NCI-H2227 treated with DMSO at 0.1 percent for 48 hours (cell line): ENCODE measurements at regions not wholly inside any gene's neighbourhood (a gene's known extent, or its start where the extent isn't known, plus 50 kb on each side); places are given as distances from the start of the nearest gene placed in this dataset.
"Not testable (repeated sequence)": the region's sequence is repeated elsewhere in the genome, so short reads cannot be mapped to it uniquely, and the experiment has no call there.

Source experiments
- DNase-seq: peaks from one replicate; lab custom pipeline; 2025; lab: John Stamatoyannopoulos, UW

DNA sequence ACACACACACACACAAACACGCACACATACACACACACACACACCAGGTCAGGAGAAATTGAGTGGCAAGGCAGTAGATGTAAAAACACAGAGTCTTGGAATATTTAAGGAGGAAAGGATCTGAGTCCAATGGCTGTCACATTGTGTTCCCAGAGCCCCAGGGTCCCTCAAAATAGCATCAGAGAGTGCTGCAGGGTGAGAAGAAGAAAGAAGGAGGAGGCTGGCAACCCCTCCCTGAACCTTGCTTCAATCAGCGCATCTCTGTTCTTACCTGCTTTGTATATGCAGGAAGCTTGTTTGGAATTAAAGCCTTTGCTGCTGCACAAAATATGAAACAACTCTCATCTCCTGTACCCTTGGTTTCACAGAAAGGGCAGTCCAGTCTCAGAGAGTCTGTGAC is 406.5 kb downstream of the MIAT start:
- no peak for DNase-seq

DNA sequence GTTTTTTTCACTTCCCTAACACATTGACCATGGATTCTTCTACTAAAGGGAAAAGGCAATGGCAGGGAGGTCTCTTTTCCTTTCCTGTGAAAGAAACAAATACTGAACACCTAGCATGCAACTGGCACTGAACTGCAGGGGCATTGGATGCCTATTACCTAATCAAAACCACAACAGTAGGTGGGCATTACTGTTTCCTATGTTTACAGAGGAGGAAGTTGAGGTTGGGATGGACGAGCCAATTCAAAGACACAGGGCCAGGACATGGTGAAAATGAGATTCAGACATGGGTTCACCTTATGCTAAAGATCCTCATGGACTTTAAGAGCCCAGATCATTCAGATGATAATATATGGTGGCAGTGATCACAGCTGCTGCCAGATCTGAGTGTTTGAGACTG is 407.0 kb downstream of the MIAT start:
- no peak for DNase-seq

DNA sequence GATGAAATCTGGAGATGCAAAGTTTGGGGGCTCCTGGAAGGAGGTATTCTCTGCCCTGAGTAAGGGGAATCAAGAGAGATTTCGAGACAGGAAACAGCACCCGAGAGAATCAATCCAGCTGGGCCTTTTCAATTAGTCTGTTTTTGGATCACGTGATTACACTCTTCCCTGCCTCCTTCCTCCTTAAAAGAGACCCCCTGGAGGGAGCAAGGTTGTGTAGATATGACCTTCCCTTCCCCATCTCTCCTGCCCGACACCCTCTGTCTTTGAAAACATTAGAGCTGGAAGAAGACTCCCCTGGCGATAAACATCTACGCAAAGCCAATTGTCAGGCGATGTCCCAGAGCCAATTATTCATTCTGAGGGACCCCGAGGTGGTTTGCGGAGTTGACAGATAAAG is 407.9 kb downstream of the MIAT start:
- peak; percentile 53 for DNase-seq

DNA sequence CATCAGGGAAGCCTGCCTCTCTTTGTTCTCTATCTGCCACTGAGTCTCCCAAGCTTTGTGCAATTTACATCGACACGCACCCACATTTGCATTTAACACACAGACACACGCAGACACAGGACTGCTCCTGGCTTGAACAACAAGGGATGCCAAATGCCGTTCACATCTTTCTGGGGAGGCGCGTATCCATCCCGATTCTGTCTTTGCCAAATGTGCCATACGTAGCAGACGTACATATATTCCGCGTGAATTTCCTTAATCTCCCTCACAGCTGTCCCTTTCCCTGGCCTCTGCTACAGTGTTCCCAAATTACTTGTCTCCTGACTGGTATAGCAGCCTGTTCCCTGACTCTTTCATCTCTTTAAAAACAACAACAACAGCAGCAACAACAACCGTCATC is 409.5 kb downstream of the MIAT start:
- no peak for DNase-seq

DNA sequence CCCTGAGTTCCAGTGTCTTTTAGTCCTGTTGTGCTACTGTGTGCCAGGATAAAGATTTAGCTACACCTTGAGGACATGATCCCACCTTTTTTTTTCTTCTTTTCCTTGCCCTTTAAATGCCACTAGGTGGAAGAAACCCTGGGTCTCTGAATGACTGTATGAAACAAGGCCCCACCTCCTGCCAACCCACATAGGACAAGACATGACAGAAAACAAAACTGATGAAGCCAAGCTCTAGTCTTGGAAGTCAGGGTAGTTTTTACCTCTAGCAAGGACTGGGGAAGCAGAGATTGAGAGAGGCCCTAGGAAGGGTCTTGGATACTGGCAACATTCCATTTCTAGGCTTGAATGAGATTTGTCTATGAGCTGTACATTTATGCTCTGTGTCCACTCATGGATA is 410.7 kb downstream of the MIAT start:
- DNase-seq: no peak

DNA sequence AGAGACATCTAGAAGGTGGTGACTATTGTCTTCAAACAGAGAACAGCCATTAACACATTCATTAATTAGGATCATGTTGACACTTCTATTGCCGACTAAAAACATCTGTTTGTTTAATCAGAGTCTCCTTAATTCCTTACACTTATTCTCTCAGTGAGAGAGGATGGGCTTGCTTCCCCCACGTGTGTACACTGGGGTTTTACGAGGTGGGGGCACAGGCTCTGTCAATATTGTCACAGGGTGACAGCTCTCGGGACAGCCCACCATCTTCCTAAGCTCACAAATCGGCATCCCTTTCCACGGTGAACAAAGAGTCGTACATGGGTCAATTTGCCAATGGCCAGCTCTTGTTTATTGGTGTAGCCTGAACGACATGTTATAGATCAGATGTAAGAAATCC is 413.2 kb downstream of the MIAT start:
- DNase-seq: no peak

DNA sequence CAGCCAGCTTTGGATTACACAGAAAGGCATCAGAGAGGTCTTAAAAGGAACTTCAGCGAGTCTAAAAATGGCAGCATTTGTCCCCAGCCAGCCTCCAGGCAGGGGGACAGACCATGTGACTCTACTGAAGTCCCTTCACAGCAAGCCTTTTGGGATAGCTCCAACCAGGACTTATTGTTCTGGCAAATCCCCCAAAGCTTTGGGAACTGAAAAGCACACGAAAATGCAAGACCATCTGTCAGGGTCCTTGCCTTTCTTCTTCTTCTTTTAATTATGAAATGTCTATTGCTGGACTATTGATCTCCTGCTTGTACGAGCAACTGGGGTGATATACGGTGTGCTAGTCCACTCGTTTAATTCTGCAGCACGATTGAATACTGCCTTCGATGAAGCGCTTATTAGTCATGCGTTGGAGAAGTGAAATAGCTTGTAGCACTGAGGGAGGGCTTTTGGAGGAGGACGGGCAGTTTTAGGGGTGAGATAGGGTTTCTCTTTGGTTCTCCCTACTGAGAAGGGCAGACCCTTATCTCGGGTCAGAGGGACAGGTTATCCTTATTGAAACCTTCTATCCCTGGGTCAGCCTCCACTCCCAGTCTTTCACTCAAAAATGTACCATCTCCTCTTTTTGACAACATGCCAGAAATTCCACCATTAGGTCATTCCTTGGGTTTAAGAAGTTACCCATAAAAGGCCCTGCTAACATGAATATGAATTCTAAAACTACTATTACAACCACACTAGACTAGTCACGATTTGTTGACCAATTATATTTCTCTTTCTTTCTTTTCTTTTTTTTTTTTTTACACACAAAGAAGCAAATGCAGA is 416.4 kb downstream of the MIAT start:
- DNase-seq: no peak

DNA sequence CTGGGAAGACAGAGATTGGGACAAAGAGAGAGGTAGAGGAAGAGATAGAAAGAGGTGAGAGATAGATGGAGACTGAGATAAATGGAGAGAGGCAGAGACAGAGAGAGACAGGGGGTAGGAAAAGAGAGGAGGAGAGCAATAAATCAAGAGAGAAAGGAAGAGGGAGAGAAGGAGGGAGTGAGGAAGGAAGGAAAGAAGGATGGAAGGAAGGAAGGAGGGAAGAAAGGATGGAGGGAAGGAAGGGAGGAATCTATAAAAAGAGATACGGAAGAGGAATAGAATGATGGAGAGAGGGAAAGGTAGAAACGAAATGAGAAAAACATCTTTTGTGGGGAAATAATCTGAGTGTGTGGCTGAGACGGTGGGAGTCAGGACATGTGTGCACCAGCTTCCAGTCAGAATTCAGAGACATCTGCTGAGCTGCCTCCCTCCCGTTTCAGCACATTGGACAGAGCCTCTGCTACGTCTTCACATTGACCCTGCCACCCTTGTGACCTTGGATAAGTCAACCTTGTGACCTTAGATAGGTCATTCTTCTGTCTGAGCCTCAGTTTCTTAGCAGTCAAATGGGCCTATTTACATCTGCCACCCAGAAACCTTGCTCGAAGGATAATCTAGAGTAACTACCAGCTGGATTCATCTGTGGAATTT is 417.8 kb downstream of the MIAT start:
- no peak for DNase-seq

DNA sequence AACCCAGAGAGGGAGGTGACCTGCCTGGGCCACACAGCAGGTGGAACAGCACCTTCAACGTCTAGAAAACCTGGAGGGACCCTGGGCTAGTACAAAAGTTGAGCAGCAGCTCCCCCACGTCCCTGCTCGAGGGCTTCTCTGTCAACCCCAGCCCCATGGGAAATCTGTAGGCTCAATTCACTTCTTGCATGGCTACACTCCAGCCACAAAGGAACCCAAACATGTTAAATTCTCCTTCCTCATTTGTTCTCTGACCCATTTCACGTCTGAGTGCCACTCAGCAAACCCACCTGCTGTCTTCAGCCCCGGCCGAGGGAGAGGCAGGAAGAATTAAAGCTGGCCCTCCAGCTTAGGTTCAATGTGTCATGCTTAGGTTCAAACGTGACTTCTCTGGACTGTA is 418.5 kb downstream of the MIAT start:
- no peak for DNase-seq

DNA sequence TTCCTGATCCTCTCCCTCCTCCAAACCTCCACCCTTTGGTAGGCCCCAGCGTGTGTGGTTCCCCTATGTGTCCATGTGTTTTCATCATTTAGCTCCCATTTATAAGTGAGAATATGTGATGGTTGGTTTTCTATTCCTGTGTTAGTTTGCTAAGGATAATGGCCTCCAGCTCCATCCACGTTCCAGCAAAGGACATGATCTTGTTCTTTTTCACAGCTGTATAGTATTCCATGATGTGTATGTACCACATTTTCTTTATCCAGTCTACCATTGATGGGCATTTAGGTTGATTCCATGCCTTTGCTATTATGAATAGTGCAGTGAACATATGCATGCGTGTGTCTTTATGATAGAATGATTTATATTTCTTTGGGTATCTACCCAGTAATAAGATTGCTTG is 420.7 kb downstream of the MIAT start:
- not testable (repeated sequence) for DNase-seq

DNA sequence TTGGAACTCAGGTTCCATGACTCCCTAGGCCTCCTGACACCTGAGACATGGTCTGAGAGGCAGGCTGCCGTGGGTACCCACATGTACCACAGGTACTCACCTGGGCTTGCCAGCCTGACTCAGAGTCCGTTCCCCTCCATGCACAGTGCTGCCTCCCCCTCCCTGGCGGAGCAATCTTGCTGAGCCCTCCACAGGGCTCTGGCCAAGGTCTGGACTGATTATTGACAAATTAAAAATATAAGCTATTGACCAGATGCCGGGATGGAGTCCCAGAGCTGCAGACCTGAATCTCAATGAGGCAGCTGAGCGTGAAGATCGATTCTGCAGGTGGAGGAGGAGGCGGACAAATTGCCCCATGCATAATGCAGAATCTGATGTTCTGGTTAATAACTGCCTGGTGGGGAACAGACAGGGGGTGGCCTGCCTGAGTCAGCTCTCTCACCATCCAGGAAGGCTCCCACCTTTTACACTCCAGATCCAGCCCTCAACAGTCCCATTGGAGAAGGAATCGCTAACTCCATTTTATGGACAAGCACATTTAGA is 422.7 kb downstream of the MIAT start:
- no peak for DNase-seq

DNA sequence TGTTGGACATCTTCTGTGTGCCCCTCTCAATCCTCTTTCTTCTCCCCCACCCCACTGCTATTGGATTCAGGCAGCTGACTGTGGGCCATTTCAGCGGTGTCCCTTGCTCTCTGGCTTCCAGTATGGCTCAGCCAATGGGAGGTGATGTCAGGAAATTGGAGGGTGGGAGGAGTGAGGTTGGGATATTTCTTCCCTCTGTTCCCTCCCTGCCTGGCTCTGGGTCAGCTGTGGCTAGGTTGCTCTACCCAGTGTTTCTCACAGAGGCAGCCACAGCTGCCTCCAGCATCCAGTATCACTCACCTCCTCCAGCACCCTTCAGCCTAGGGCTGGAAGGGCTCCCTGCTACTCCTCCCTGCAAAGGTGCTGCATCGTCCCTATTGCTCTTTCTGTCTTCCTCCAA is 423.5 kb downstream of the MIAT start:
- DNase-seq: no peak

DNA sequence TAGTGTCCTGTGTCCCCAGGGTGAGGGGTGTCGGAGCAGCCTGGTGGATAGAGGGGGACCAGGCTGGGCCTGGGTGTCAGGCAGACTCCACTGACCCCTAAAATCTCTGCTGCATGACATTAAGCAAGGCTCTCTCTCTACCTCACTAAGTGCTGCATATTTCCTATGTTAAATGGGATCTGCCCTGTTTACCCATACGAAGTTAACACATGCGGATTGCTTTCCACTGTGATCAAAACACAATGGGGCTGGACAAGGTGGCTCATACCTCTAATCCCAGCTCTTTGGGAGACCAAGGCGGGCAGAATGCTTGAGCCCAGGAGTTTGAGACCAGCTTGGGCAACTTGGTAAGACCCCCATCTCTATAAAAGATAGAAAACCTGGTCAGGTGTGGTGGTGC is 426.2 kb downstream of the MIAT start:
- DNase-seq: no peak

DNA sequence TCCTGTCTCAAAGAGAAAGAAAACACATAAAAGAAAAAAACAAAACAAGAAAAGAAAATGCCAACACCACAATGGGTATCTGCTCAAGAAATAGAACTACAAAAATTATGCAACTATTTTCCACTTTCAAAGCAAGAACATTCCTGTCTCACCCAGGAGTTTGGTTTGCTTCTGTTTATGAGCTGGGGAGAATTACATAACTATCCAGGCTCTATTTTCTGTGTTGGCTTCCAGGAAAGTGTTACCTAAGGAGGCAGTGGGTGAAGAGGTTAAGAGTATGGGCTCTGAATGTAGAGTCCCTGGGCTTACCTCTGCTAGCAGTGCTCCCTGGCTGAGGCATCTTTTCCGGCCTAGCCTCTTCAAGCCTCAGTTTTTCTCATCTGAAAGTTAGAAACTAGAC is 426.7 kb downstream of the MIAT start:
- no peak for DNase-seq

DNA sequence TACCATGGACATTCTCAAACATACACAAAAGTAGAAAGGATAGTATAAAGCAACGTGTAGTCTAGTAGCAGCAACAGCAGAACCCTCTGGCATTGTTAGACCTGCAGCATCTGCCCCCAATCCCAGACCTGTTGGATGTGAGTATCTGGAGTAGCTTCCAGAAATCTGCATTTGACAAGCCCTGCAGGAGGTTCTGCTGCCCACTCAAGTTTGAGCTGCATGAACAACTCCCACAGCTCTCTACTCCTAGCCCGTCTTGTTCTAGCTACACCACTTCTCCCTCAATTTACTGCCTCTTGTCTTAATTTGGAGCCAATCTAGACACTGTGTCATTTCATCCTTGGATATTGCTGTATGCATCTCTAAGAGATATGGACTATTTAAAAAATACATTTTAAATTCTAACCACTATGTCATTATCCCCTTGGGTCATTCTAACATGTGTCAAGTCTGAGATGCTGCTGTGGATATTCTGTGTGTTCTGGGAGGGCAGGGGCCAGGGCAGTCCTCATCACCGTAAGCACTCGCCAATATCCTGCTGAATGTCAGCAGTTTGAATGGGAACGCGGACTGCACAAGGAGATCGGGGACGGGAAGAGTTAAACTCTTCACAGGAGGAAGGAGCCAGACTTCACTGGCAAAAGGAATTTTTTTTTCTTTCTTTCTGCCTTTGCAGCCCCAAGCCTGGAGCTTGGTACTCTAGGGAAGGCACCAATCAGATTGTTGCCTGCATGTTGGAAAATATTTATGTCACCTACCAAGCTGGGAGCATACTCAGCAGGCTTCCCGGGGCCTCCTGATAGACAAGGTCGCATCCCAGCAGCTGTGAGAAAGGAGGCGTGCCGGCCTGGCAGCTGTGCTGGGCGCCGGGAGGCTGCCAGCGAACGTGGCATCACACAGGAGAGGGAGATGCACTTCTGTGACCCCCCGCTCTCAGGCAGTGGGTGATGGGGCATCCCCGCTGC is 429.0 kb downstream of the MIAT start:
- DNase-seq: peak; percentile 9

DNA sequence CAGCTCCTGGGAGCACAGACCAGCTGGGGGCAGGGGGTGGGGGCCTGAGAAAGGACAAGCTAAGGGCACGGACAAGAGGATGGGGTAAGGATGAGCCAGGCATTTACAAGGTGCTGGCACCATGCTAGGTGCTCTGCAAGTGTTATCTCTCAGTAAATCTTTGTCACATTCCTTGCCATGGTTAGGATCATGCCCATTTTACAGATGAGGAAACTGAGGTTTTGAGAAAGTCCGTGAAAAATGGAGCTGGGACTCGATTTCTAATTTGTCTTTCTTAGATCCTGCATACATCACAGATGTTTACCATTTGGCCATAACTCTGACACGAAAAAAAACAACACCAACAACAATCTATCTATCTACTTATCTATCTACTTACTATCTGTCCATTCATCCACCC is 429.7 kb downstream of the MIAT start:
- DNase-seq: no peak

DNA sequence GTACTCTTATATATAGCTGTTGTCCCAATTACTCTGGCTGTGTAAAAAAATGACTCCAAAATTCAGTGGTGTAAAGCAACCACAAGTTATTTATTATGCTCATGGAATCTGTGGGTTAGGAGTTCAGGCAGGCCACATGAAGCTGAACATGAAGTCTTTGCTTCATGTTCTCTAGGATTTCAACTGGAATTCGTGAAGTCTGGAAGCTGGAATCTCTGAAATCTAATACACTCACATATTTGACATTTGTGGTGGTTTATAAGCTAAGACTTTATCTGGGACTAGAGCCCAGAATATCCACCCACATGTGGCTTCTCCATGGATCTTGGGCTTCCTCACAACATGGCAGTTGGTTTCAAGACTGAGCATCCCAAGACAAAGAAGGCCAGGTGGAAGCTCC is 430.6 kb downstream of the MIAT start:
- DNase-seq: no peak

DNA sequence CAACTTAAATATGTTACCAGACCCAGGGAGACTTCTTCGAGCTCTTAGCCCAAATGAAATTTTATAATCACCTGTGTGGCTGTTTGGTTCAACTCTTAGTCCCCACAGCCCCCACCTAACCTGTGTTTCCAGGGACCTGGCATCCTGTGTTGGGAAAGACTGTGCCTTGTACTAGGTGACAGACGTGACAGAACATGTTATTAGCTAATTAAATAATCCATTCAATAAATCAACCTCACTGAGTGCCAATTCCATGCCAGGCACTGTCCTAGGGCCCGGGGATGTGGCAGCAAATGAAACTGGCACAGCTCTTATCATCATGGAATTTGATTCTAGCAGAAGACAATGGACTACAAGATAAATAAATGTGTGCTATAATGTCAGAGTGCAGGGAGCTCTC is 431.9 kb downstream of the MIAT start:
- DNase-seq: no peak

DNA sequence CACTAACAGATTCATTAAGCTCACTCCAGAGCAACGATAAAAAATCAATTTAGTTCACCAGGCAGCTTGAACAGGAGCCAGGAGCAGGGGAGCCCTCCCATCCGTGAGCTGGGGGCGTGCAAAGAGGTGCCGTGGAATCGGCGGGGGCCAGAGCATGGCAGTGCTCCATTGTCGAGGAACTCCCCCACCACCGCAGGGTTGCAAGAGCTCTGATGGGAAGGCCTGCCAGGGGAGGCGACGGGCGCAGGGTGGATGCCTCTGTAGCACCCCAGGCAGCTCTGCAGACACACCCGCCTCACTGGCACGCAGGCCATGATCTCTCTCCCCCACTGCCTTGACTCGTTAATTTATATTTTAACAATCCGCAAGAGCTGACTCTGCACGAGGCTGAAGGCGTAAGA is 433.2 kb downstream of the MIAT start:
- no peak for DNase-seq

DNA sequence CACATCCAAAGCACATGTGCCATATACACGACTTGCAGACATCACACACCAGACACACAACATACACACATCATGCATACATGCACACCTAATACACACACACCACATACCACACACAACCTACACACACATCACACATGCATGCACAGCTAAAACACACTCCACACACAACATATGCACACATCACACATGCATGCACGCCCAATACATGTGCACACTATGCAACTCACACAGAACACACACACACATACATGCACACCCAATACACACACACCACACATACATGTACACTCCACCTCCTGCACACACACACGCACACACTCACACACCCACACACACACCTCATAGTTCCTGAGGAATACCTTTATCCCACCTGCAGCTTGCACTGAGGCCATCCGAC is 436.0 kb downstream of the MIAT start:
- DNase-seq: no peak

DNA sequence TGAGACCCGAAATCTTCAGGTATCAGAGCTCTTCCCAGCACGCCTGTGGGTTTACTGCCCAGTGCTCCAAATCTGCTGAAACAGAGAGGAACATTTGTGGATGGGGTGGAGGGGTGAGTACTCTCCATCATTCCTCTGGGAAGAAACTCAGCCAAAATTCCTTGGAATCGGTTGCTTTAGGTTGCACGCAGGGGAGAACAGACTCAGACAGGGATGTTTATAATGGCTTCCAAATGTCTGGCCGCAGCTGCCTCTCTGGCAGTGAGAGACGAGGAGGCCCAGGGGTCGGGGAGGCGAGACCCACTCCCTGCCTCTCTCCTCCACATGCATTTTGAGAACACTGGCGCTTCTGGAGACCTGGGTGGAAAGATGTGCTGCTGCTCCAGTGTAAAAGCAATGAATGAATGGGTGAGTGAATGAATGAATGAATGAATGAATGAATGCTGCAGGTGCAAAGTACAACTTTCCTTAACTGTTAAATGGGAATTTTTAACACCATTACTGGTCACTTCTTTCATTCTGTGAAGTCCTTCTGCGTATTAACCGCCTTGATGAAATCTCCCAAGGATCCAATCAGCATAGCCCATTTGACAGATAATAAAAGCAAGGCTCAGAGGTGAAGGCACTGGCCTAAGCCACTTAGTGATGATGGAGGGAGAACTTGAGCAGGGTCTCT is 437.4 kb downstream of the MIAT start:
- DNase-seq: no peak

DNA sequence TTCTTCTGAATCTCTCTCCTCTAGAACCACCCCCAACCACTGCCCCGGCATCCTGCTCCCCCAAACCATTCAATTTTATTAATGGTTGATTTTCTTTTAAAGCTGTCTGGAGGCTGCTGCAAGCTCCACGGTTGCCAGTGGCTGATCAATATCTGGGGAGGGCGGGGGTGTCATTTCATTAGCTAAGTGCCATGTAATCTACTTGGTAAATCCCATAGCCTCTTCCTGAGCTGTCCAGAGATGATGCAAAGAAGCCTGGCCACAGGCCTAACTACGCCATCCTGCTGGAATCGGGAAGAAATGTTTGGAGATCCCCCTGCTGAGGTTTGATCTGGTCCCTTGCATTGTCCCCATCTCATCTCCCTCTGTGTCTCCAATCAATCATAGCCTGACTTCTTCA is 440.1 kb downstream of the MIAT start:
- no peak for DNase-seq
